Liver (tissue), 8 donors: ENCODE measurements at regions not wholly inside any gene's neighbourhood (a gene's known extent, or its start where the extent isn't known, plus 50 kb on each side); places are given as distances from the start of the nearest gene placed in this dataset.

Experiments
- DNase-seq: peaks from one replicate; pipeline ENCODE4 v3.0.0-alpha.2; 2017; ENCODE audit warnings: low spot score
- H3K27ac ChIP-seq, 2 donors: one replicate each; pipeline ENCODE4 v1.7.0; 2013; ENCODE audit warnings: inconsistent platforms in 2 of 2, low read length in 2 of 2, control low read depth in 1 of 2, low read depth in 1 of 2, mild to moderate bottlenecking in 1 of 2
- H3K27me3 ChIP-seq, 4 donors: one replicate each; pipeline versions ENCODE4 v1.6.1 to v1.7.0; 2013; ENCODE audit warnings: low read length in 3 of 4, inconsistent platforms in 1 of 4, mild to moderate bottlenecking in 1 of 4, moderate library complexity in 1 of 4; ENCODE audit not compliant: control insufficient read depth in 4 of 4, insufficient read depth in 4 of 4
- H3K36me3 ChIP-seq, 4 donors: one replicate each; pipeline versions ENCODE4 v1.6.1 to v1.7.0; 2013; ENCODE audit warnings: low read length in 3 of 4, mild to moderate bottlenecking in 3 of 4, low read depth in 1 of 4, moderate library complexity in 1 of 4; ENCODE audit not compliant: control insufficient read depth in 4 of 4, insufficient read depth in 3 of 4
- H3K4me1 ChIP-seq, 4 donors: one replicate each; pipeline versions ENCODE4 v1.6.1 to v1.7.0; 2013; ENCODE audit warnings: low read length in 3 of 4, mild to moderate bottlenecking in 3 of 4, moderate library complexity in 1 of 4; ENCODE audit not compliant: control insufficient read depth in 4 of 4, insufficient read depth in 4 of 4
- H3K4me3 ChIP-seq, 3 donors: one replicate each; pipeline versions ENCODE4 v1.6.1 to v1.7.0; 2013; ENCODE audit warnings: low read length in 3 of 3, control low read depth in 1 of 3, low read depth in 1 of 3, mild to moderate bottlenecking in 1 of 3
- H3K9ac ChIP-seq, 2 donors: one replicate each; pipeline ENCODE4 v1.7.0; 2013; ENCODE audit warnings: low read length in 2 of 2, mild to moderate bottlenecking in 2 of 2, moderate library complexity in 2 of 2, control low read depth in 1 of 2, low read depth in 1 of 2
- H3K9me3 ChIP-seq, 4 donors: one replicate each; pipeline versions ENCODE4 v1.6.1 to v1.7.0; 2013; ENCODE audit warnings: low read length in 3 of 4; ENCODE audit not compliant: control insufficient read depth in 4 of 4
- CTCF ChIP-seq: fragments of 150-350 bp; IDR thresholded peaks from 2 replicates; pipeline ENCODE4 v1.5.1; 2017; ENCODE audit warnings: improper control_type of control experiment, low read depth, low read length; ENCODE audit not compliant: missing input control
- EGR1 ChIP-seq, 2 donors: IDR thresholded peaks; 2 replicates each; pipeline ENCODE4 v1.6.1; 2016 to 2018; ENCODE audit warnings: antibody characterized with exemption in 2 of 2, low read depth in 2 of 2
- FOXA1 ChIP-seq: IDR thresholded peaks from 2 replicates; pipeline ENCODE4 v1.6.1; 2016; ENCODE audit warnings: antibody characterized with exemption
- FOXA2 ChIP-seq: IDR thresholded peaks from 2 replicates; pipeline ENCODE4 v1.6.1; 2016; ENCODE audit warnings: antibody characterized with exemption
- JUND ChIP-seq, 2 donors: IDR thresholded peaks; 2 replicates each; pipeline ENCODE4 v1.6.1; 2016; ENCODE audit warnings: antibody characterized with exemption in 2 of 2
- NR2F2 ChIP-seq: IDR thresholded peaks from 2 replicates; pipeline ENCODE4 v1.6.1; 2016; ENCODE audit warnings: antibody characterized with exemption
- RAD21 ChIP-seq, 2 donors: IDR thresholded peaks; 2 replicates each; pipeline ENCODE4 v1.6.1; 2016; ENCODE audit warnings: antibody characterized with exemption in 2 of 2, mild to moderate bottlenecking in 2 of 2
- SP1 ChIP-seq: IDR thresholded peaks from 2 replicates; pipeline ENCODE4 v1.6.1; 2018; ENCODE audit warnings: antibody characterized with exemption, mild to moderate bottlenecking
- TAF1 ChIP-seq: conservative IDR thresholded peaks from 2 replicates; pipeline ENCODE4 v1.6.1; 2016; ENCODE audit warnings: antibody characterized with exemption, mild to moderate bottlenecking
- YY1 ChIP-seq: IDR thresholded peaks from 2 replicates; pipeline ENCODE4 v1.6.1; 2016; ENCODE audit warnings: antibody characterized with exemption, mild to moderate bottlenecking
- ZBTB33 ChIP-seq: IDR thresholded peaks from 2 replicates; pipeline ENCODE4 v1.6.1; 2016; ENCODE audit warnings: antibody characterized with exemption
- WGBS: extraction: QIAGEN DNeasy Blood & Tissue Kit; methylation state at CpG from one replicate; pipeline ENCODE4 v1.1.7; 2013; 5-methylcytosine and 5-hydroxymethylcytosine counted together
- TF ChIP-seq, protein P1 (sequence below): IDR thresholded peaks from 2 replicates; pipeline ENCODE4 v1.6.1; 2016; ENCODE audit warnings: antibody characterized with exemption, mild to moderate bottlenecking
- TF ChIP-seq, protein P2 (sequence below): IDR thresholded peaks from 2 replicates; pipeline ENCODE4 v1.6.1; 2016; ENCODE audit warnings: antibody characterized with exemption
- donor health status: healthy.
- donor health status: healthy.
- donor health status: healthy.
- donor health status: healthy.
- donor health status: healthy.

DNA sequence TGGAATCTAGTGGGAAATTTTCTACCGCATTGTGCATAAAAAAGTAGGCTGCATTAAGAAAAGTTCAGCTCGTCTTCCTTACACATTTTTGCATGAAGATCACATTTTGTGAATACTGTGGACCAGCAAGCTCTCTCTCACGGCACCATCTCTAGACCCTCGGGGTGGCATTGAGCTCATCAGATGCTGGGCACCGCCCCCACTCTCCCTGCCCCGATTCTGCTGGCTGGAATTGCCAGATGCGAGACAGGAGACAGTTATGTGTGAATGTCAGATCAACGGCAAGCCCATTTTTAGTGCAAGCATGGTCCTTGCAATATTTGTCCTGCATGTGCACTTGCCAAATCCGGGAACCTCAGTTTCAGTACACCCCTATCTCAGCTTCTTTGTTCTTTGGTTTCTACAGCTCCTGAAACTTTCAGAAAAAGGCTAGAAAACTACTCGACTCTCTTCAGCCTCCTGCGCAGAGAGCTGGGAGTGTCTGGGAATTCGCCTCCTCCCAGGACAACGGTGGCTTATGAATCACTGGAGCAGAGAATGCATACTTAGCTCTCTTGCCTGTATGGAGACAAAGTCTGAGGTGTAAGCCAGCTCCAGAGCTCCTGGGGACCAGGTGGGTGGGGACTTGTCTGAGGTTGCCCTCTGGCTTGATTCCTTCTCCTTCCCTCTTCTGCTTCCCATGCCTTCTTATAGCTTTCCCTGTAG, 285.2 kb upstream of the ATP10A start:
- Histone ChIP-seq H3K9ac (no peak overlapping the region), H3K27ac (no peak overlapping the region), H3K9me3 (no peaks in the 10 kb centered on the region), H3K36me3 (no peaks in the 10 kb centered on the region), H3K4me3 (no peak overlapping the region), H3K4me1 (no peaks in the 10 kb centered on the region), H3K27me3 (peaks cover 0 to 5% (median 0%) of the 10 kb centered on the region in 4 donors)
- TF ChIP-seq ZBTB33 (no peak), FOXA1 (no peak), FOXA2 (no peak), YY1 (no peak), SP1 (no peak), JUND (IDR thresholded peaks at IDR 0.05) (no peak)
- TF ChIP-seq, protein P1, sequence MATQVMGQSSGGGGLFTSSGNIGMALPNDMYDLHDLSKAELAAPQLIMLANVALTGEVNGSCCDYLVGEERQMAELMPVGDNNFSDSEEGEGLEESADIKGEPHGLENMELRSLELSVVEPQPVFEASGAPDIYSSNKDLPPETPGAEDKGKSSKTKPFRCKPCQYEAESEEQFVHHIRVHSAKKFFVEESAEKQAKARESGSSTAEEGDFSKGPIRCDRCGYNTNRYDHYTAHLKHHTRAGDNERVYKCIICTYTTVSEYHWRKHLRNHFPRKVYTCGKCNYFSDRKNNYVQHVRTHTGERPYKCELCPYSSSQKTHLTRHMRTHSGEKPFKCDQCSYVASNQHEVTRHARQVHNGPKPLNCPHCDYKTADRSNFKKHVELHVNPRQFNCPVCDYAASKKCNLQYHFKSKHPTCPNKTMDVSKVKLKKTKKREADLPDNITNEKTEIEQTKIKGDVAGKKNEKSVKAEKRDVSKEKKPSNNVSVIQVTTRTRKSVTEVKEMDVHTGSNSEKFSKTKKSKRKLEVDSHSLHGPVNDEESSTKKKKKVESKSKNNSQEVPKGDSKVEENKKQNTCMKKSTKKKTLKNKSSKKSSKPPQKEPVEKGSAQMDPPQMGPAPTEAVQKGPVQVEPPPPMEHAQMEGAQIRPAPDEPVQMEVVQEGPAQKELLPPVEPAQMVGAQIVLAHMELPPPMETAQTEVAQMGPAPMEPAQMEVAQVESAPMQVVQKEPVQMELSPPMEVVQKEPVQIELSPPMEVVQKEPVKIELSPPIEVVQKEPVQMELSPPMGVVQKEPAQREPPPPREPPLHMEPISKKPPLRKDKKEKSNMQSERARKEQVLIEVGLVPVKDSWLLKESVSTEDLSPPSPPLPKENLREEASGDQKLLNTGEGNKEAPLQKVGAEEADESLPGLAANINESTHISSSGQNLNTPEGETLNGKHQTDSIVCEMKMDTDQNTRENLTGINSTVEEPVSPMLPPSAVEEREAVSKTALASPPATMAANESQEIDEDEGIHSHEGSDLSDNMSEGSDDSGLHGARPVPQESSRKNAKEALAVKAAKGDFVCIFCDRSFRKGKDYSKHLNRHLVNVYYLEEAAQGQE = no peak
- TF ChIP-seq, protein P2, sequence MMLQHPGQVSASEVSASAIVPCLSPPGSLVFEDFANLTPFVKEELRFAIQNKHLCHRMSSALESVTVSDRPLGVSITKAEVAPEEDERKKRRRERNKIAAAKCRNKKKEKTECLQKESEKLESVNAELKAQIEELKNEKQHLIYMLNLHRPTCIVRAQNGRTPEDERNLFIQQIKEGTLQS = no peak
- WGBS = 76% methylated on average over 13 of the region's 13 CpGs
- no peak for DNase-seq

DNA sequence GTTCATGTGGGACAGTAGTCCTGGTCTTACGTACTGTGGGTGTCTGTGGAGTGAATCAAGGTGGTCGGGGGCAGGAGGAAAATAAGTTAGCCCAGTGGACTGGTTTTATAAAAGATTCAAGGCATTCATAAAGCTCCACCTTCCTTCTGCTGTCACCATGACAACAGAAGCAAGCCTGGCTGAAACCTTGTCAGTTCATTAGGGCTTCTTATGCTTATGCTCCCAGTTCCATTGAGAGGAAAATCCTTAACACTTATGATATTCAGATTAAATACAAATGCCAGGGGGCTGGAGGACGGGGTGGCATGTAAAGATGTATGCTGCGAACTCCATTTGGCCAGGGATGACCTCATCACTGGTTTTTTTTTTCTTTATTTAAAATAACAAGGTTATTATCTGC, 283.1 kb upstream of the ATP10A start:
- no peak for DNase-seq
- TF ChIP-seq EGR1 (IDR thresholded peaks at IDR 0.05; ENCODE audit: low read depth in 2 of 2) (no peak), FOXA2 (no peak), TAF1 (no peak), CTCF (no peak), SP1 (no peak), RAD21 (IDR thresholded peaks at IDR 0.05) (no peak), NR2F2 (no peak), YY1 (no peak)
- WGBS = 58% methylated on average over 4 of the region's 4 CpGs
- no peak overlapping the region for H3K27ac ChIP-seq
- no peaks in the 10 kb centered on the region for H3K4me1 ChIP-seq
- H3K9ac ChIP-seq = no peak overlapping the region
- peaks cover 0 to 5% (median 0%) of the 10 kb centered on the region in 4 donors for H3K27me3 ChIP-seq
- no peaks in the 10 kb centered on the region for H3K36me3 ChIP-seq
- H3K9me3 ChIP-seq = no peaks in the 10 kb centered on the region
- H3K4me3 ChIP-seq = no peak overlapping the region
